COLO829 (cell line): ENCODE measurements at regions not wholly inside any gene's neighbourhood (a gene's known extent, or its start where the extent isn't known, plus 50 kb on each side); places are given as distances from the start of the nearest gene placed in this dataset.

Experiments used
- DNase-seq: peaks from one replicate; pipeline ENCODE4 v3.0.0; 2012; ENCODE audit warnings: low spot score

DNA sequence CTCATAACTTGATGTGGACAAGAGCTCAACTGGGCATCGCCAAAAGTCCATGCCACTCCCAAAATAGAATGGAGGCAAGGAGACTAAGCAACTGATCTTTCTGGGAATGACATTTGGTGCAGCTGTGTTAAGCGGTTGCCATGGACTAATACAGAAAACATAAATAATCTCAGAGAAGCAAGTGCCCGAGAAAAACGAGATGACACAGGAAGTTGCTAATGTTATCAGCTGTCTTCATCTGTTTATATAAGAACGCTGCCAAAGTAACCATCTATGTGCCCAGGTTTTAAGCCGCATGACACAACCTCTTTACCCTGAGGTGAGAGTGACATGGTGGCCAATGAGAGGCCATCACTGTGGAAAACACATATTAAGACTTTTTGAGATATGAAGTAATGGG lies 54.9 kb upstream of the SACS start:
- DNase-seq: no peak

DNA sequence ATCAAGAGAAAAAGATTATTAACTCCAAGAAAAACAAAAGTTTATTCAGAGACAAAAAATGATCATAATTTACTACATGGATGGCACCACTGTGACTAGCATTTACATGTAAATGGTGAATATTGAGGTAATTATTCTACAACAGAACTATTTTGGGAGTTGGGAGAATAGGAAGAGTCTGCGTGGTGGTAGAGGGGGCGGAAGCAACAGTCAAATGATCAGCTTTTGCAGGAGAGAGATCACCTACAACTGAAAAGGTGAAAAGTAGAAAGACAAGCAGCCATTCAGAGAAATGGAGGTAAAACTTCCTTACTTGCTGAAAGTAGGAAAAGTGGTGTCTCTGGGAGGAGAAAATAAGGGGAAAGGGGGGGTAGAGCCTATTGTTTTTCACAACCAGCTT lies 62.8 kb upstream of the SACS start:
- no peak for DNase-seq

DNA sequence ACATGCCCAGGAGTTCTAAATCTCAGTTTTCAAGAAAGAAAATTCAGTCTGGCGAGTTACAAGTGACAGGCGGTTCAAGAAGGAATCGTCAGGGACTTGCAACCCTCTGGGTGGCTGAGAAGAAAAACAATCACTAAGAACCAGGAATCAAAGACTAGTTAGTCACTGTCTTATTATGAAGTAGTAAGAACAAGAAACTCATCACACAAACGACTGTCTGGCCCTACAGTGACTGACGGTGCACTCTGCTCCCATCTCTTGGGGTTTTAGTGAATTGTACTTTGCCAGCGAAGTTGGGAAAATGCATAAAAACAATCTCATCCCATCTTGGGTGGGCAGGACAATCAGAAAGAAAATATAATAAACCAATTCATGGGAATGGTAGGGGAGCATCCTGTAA lies 63.7 kb upstream of the SACS start:
- no peak for DNase-seq

DNA sequence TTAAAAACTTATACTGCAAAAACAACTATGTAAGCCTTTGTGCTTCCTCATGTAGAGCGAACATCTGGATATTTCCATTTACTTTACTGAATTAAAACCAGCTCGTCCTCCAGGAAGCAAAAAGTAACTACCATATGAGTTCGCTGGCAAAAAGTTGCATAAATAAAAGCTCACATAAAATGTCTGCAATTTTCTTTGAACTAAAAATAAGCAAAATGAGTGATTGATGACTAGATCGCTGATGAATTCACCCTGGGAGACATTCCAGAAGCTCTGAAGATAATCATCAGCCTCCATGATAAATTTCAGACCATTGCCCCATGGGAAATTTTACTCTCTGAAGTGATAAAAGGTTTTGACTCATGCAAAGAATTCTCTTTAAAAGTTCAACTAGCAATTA lies 67.3 kb upstream of the SACS start:
- peak; percentile 26 for DNase-seq

DNA sequence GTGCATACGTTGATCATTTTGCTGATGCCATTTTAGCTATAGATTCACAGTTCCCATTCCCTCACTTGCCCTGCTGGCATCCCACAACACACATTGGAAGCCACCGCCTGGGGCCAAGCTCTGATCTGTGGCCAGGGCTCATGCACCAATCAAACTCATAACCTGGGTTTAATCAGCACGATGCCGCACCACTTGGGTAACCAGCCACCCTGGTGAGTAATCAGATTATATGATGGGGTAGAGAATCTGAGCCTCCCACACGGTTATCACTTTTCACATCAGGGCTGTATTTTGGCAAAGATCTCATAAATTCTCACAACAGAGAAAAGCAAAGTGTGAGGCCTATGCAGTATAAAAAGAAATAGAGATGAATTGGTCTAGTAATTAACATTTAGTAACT lies 66.0 kb upstream of the TNFRSF19 start:
- no peak for DNase-seq

DNA sequence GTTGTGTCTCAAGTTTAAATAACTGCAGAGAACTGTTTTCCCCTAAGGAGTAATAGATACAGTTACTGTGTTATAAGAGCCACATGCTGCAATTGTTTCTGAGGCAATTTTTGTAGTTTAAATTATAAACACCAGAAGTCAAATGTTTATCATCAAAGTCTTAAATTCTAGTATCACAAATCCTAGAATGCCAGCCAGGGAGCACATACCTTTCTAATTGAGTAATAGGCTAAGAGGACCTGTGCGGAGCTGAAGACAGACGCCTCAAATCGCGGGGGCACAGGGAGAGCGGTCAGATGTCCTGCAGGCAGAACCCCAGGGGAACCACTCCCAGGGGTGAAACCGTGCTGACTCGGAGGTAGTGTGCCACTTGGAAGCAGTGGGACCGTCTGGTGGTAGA lies 65.2 kb upstream of the TNFRSF19 start:
- no peak for DNase-seq

DNA sequence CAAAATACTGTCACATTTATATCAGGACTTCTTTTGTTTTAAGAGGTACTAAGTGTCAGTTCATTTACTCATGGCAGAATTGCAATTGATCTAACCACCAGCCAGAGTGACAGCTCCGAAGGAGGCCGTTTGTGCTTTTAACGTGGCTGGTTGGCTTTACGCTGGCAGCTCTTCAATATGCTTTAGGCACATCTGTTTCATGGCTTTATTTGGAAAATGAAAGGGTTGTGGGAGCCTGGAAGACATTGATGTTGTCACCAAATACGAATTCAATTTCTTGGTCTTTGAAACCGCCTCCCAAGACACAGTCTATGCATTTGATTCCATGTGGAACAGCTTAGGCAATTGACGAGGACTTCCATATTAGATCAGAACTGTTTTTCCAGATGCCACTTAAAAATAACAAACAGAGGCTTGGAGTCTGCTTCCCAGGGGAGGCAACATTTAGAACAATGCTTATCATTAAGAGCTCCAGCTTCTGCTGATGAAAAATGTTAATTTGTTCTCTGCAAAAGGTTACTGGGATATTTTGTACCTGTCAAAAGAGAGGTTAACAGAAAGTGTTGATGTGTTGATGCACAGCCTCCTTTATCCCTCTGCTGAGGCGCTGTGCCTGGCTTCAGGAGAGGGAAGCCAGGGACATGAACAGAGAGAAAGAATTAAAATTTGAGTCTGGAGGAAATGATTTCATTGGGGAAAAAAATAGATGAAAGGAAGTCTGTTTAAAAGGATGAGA lies 64.0 kb upstream of the TNFRSF19 start:
- no peak for DNase-seq

DNA sequence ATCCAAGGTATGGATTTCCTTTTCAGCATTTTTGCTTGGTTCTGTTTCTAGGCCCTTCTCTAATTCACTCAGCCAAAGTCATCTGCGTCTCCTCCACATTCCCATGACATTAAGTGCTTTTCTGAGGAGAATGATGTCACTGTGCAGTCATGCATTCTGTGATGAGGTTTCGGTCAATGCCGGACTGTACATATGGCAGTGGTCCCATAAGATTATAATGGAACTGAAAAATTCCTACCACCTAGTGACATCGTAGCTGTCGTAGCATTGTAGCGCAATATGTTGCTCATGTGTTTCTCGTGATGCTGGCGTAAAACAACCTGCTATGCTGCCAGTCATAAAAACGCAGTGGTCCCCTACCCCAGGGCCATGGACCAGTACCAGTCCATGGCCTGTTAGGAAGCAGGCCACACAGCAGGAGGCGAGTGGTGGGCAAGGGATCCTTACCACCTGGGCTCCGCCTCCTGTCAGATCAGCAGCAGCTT lies 63.4 kb upstream of the TNFRSF19 start:
- DNase-seq: no peak

DNA sequence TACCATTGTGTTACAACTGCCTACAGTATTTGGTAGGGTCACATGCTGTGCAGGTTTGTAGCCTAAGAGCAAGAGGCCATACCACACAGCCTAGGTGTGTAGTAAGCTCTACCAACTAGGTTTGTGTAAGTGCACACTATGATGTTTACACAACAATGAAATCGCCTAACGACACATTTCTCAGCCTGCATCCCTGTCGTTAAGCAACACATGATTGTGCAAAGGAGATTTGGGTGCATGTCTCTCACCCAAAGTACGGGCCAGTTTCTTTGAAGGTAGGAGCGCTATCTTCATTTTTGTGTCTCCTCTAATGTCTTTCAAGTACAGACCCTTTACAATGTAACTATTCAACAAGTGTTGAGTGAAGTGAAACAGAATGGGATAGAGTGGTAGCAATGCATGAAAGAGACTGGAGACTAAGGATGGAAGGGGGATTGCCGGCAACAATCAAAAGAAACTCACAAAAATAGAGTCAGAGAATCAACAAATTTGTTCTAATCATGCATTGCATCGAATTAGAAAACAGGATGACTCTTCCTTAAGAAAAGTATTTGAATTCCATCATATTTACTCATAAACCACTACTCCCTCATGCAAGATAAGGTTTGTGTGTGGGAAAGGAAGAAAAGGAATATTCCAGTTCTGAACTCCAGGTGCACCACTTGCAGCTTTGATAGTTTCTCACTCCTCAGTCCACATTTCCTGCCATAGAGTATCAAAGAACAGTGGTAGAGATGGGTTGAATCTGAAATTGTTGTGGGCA lies 60.2 kb upstream of the TNFRSF19 start:
- peak; percentile 22 for DNase-seq

DNA sequence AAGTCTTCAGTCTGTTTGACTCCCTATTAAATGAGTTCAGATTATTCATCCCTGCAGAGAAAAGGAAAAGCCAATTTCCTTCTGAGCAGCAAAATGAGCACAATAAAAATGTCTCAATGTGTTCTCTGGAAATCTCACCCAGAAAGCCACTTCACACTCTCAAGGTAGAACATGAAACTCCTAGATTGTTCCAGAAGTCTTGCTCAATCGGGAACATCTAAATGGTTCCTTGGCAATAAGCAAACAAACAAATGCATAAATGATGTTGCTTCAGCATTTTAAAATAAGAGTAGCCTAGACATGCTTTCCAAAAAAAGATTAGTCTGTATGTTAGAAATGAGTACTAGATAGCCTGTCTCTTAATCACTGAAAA lies 59.7 kb upstream of the TNFRSF19 start:
- DNase-seq: no peak

DNA sequence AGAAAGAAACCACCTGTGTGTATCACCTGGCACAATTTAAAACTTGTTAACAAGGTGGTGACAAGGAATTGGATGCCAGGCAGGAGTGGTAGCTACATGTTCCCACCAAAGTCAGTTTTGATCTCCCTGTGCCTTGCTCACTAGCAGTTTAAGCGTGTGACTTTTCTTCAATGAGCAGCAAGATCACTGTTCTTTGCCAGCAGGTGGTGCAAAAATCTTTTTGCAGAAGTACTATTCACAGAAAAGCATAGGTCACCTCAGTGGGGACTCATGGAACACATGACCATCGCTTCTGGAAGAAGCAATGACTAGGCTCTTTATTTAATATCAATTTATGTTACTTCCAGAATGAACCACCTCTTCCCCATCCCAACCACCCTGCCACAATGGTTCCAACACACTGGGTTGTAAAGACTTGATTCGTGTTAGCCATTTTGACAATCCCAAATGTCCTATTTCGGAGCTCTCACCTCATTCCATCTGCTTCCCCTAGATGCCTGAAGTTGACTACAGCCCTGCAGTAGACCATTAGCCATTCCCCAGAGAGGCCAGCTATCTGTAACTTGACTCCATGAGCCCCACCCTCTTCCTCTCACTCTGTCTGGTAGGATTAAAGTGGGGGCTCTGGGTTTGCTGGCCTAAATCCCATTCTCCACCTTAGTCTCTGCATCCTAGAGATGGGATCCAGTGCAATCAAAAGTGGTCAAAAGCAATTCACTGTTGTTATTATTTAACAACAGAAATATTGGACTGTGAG lies 59.1 kb upstream of the TNFRSF19 start:
- DNase-seq: peak; percentile 63

DNA sequence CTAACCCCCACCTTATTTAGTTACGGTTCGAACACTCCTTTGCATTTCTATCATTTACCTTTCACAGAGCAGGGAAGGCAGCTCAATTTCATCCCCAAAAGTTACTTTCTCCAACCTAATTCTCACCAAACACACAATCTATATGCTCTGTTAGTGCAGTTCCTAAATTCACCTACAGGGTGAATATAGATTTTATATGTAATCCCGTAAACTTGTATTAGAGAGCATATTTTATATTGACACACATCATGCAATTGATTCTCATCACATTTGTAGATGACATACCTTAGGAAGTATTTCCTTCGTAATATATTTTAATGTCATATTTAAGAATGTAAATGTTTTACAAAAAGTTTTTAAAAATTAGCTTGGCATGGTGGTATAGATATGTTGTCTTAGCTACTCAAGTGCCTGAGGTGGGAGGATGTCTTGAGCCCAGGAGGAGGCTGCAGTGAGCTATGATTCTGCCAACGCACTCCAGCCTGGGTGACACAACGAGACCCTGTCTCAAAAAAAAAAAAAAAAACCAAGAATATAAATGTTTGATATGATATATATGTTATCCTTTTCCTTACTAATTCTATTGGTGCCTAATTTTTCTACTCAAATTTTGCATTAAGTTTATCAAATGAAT lies 57.3 kb upstream of the TNFRSF19 start:
- no peak for DNase-seq

DNA sequence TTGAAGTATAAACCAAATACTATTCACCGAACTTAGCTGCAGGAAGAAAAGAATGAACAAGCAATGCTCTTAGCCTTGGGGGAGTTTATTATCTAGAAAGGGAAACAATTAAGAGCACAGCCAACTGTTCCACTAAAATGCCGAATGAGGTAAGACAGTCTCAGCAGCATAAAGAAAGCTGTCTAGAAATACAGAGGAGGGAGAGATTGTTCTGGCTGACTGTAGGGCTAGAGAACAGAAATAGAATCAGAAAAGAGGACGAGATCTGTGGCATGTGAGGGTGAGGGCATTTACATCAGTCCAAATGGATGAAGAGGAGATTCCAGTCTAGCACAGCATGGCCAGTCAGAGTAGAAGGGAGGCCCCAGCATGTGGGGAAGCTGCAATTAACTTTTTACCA lies 56.8 kb upstream of the TNFRSF19 start:
- no peak for DNase-seq

DNA sequence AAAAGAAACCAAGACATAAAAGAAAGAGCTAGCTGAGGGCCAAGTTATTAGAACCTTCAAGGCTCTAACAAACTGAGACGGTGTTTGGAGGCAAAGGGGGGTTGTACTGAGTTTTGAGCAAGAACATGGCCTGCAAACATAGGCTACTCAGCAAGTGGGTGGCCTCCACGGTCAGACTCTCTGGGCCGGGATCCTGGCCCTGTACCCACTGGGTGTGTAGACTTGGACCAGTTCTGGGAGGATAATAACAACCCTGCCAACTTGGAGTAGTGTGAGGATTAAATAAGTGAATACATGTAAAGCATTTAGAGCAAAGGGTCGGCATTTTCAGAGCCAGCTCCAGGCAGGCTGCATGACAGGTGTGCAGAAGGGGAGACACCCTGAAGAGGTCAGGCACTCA lies 56.1 kb upstream of the TNFRSF19 start:
- no peak for DNase-seq

DNA sequence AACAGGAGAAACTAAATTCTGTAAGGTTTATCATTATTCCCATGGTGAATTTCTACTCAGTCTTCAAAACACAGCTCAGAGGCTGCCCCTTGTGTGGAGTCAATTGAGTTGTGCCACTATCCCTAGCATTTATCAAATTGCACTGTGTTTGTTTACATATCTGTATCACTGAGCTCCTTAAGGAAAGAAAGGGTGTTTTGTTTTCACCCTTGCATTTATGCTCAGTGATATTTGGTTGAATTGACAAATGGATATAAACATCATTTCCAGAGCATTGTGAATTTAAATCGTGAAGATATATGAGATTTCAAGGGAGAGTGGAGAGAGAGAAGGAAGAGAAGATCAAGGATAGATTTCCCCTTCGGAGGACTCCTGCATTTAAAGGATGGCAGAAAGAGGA lies 55.1 kb upstream of the TNFRSF19 start:
- peak; percentile 47 for DNase-seq

DNA sequence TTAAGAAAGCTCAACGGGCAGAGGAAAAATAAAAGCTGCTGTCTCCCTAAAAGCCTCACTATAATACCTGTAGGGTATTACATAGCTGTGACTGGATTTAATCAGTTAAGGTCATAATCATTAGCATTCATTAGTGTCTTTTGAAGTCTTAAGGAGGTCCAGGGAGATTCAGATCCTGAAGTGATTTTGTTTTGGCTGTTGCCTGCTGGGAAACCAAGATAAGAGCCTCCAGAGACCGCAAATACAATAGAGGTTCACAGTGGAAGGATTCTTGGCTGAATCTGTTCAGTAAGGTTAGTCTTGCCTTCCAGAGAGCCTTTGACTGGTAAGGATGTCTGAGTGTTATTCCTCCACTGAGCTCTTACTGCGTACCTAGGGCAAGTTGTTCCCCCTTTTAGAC lies 54.0 kb upstream of the TNFRSF19 start:
- DNase-seq: no peak

DNA sequence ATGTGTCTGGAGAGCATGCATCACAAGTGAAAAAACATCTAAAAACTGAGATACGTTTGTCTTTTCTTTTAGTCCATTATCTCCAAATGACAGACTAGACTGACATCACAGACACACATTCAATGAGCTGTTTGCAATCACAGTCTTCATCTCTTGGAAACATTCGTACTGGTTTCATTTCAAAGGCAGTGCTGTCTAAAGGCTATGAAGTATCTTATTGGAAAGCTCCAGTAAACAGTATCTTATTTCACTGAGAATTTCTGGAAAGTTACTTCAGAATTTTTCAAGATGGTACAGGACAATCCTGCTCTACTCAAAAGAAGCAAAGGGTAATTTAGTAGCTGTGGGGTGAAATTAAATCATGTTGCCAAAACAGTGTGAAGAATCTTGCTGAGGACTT lies 53.5 kb upstream of the TNFRSF19 start:
- DNase-seq: no peak

DNA sequence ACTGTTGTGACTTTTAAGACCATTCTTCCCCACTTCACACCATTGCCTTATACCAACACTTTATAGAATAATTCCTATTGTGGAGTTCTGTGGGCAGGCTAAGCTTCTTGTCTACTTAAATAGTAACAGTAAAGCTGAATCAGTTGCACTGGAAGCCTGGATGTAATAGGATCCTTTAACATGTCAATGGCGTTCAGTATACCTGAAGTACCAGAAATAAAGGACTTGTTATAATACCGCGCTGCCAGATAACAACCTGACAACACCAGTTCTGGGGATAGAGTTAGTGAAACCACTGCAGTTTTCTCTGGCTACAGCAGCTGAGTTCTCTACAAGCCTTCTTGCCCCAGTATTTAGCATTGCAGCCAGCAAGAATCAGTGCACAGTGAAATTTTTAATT lies 52.0 kb upstream of the TNFRSF19 start:
- DNase-seq: no peak
